H1 (cell line): ENCODE measurements at regions not wholly inside any gene's neighbourhood (a gene's known extent, or its start where the extent isn't known, plus 50 kb on each side); places are given as distances from the start of the nearest gene placed in this dataset.

ENCODE experiments used
- EGR1 ChIP-seq: IDR thresholded peaks from 2 replicates; pipeline ENCODE4 v1.6.1; 2011; ENCODE audit warnings: low read depth, low read length, borderline replicate concordance
- TF ChIP-seq, protein P1 (sequence below), 3 experiments: IDR thresholded peaks; 1 replicate in 2 of 3; 2 replicates in 1 of 3; pipeline versions ENCODE4 v1.5.1 to v1.6.1; 2011; ENCODE audit warnings: low read length in 3 of 3, mild to moderate bottlenecking in 3 of 3, inconsistent platforms in 2 of 3, low read depth in 1 of 3, moderate library complexity in 1 of 3; ENCODE audit not compliant: insufficient read depth in 1 of 3; ENCODE audit errors: control extremely low read depth in 1 of 3

DNA sequence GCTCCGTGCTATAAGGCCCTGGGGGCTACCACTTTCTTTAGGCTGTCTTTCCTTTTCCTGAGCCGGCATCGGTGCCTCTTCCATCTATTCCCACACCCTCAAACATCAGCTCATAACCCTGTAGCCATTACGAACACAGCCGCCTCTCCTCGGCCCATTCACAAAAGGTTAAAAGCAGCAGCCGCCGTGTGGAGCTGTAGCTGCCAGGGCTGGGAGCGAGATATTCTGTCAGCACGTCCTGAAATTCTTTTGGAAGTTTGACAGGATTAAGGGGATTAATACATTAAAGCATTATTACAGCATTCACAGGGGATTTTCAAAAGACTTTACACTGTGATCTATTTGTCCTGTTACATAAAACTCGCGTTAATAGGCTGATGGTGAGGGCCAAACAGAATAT lies 428.2 kb downstream of the CDK5RAP2 start:
- TF ChIP-seq EGR1: no peak
- TF ChIP-seq, protein P1, sequence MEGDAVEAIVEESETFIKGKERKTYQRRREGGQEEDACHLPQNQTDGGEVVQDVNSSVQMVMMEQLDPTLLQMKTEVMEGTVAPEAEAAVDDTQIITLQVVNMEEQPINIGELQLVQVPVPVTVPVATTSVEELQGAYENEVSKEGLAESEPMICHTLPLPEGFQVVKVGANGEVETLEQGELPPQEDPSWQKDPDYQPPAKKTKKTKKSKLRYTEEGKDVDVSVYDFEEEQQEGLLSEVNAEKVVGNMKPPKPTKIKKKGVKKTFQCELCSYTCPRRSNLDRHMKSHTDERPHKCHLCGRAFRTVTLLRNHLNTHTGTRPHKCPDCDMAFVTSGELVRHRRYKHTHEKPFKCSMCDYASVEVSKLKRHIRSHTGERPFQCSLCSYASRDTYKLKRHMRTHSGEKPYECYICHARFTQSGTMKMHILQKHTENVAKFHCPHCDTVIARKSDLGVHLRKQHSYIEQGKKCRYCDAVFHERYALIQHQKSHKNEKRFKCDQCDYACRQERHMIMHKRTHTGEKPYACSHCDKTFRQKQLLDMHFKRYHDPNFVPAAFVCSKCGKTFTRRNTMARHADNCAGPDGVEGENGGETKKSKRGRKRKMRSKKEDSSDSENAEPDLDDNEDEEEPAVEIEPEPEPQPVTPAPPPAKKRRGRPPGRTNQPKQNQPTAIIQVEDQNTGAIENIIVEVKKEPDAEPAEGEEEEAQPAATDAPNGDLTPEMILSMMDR (IDR thresholded peaks at IDR 0.05; ENCODE audit: control extremely low read depth in 1 of 3, insufficient read depth in 1 of 3, low read depth in 1 of 3, low read length in 3 of 3): no peak
